HG02885 (cell line): ENCODE measurements at regions not wholly inside any gene's neighbourhood (a gene's known extent, or its start where the extent isn't known, plus 50 kb on each side); places are given as distances from the start of the nearest gene placed in this dataset.
"Not testable (repeated sequence)": the region's sequence is repeated elsewhere in the genome, so short reads cannot be mapped to it uniquely, and the experiment has no call there.

Experiments
- ATAC-seq: cut with Tn5 transposase; IDR thresholded peaks from one replicate; pipeline ENCODE4 v1.9.1; 2021; ENCODE audit warnings: mild to moderate bottlenecking; ENCODE audit not compliant: unreplicated experiment, poor library complexity

DNA sequence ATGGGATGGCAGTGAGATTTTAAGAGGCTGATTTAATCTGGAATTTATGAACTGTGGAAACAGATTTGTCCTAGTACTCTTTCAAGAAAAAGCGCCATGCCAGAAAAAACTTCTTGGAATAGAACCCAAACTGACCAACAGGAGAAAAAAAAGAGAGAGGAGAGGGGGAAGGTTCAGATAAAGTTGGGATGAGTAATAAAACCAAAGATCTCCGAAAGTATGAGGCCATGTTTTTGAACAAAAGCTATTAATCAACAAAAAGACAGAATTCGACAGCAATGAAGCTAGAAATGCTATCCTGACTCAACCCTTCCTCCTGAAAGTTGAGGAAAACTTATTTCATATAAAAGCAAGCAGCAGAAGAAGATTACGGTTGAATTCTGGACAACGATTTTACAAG, 135.5 kb downstream of the CEMIP2 start:
- no peak for ATAC-seq

GRCh38 chr9:71630377-71630995, 137.8 kb downstream of the CEMIP2 start:
- ATAC-seq = no peak

GRCh38 chr9:71629578-71630215, 138.6 kb downstream of the CEMIP2 start:
- ATAC-seq = no peak

- ATAC-seq = no peak
Measured at GRCh38 chr9:71628247-71628646, 140.1 kb downstream of the CEMIP2 start.

DNA sequence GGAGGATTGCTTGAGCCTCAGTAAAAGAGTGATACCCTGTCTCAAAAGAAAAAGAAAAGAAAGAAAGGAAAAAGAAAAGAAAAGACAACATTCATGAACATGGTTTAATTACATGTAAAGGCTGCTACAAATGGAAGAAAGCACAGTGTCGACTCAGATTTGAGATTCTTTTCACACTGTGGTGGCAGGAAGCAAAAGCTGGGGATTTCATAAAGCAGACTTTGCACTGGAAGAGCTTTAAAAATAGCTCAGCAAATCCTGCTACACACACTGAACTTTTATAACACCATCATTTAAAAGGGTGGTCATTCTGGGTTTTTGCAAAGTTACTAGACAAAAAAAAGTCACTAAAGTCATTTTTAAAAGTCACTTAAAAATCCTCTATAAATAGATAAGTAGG, 140.8 kb downstream of the CEMIP2 start:
- no peak for ATAC-seq

DNA sequence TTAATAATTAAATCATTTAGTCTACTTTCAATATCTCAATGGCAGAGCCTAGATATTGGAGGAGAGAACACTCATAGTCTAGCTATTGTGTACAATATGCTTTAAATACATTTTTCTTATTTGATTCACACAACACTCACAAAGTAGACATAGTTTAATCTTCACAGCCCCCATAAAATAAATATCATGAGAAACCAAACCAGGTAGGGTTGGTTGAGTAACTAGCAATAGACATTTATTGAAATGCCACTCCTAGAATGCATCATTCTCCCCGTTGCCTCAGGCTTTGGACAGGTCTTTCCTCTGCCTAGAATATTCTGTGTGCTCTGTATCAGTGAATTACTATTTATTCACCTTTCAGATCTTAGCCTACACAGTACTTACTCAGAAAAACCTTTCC, 141.9 kb downstream of the CEMIP2 start:
- no peak for ATAC-seq

GRCh38 chr9:71624728-71625127, 143.6 kb downstream of the CEMIP2 start:
- ATAC-seq = peak; percentile 51

DNA sequence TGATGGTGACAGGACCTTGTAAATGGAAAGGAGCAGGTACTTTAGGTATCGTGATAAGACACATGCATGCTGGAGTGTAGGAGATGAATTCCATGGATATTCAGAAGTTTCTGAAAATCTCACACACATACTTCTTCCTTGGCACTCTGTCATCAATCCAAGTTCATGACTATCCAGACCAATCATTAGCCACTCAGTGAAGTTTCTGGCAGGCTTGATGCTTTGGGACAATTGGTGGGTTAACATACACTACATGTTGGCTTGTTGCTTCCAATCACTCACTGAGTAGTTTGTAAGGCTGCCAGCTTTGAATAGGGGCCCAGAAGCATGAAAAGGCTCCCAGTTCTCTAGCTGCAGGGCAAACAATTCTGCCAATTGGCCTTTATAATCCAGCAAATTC, 147.6 kb downstream of the CEMIP2 start:
- ATAC-seq = no peak

DNA sequence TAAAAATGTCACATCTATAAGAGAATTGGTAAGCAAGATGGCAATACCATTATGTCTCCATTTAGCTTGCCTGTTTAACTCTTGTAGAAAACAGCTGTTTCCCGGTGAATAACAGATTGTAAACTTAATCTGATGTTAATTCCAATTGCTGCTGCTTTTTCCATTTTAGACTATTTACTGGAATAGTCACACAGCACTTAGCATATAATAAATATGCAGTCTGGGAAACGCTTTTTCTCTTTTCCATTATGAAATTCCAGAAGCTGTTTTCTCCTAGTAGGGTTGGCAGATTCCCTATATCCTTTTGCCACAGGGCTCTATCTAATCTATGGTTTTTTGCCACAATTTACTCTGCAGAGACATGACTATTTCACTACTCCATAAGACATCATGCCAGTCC, 148.0 kb downstream of the CEMIP2 start:
- no peak for ATAC-seq

- ATAC-seq = no peak
Measured at GRCh38 chr9:71619926-71620325, 148.4 kb downstream of the CEMIP2 start.

DNA sequence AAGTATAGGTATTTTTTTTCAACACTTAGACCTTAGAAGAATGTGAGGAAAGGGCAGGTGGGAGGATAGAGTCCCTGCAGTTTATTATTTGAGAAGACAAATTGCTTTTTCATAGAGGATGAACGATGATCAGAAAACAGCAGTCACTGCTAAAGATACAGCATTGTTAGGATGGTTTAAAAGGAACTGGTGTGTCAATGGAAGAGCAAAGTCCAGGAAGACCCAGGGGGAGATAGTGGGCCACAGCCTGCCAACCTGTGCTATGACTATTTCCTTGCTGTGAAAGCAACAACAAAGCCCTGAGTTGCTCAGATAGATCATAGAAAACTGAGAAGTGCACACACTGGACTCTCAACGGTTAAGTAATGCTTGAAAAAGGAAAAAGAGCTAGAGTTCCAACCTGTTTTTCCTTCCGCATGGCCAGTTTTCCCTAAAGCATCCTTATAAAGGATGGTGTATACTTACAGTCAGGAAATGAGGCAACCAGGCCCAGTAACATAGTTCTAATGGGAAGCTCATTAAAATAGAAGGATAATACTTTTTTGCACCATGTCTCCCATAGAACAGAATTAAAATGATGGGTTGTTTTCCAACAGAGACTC, 153.8 kb downstream of the CEMIP2 start:
- ATAC-seq = no peak

DNA sequence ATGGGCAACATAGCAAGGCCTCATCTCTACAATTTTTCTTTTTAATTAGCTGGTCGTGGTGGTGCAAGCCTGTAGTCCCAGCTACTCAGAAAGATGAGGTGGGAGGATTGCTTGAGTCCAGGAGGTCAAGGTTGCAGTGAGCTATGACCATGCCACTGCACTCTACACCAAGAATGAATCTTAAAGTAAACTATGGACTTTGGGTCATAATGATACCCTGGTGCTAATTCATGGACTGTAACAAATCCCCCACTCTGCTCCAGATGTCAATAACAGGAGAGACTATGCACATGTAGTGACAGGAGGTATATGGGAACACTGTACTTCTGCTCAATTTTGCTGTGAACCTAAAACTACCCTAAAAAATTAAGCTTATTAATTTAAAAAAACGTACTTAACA, 155.4 kb downstream of the CEMIP2 start:
- ATAC-seq = no peak

DNA sequence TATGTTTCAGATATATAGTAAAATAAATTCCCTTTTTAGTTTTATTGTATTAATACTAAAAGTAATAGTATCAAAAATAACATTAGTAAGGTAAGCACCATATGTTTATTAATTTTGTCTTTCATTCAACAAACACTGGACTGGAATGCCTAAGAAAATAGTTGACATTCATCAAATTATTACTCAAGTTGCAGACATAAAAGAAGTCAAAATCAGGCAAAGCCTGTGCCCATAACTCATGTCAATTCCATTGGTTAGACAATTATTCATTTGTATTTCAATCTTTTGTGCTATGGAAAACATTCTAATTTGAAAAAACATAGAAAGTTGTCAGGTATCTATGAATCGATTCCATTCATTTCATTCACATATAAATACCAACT, 158.9 kb downstream of the CEMIP2 start:
- ATAC-seq = no peak

DNA sequence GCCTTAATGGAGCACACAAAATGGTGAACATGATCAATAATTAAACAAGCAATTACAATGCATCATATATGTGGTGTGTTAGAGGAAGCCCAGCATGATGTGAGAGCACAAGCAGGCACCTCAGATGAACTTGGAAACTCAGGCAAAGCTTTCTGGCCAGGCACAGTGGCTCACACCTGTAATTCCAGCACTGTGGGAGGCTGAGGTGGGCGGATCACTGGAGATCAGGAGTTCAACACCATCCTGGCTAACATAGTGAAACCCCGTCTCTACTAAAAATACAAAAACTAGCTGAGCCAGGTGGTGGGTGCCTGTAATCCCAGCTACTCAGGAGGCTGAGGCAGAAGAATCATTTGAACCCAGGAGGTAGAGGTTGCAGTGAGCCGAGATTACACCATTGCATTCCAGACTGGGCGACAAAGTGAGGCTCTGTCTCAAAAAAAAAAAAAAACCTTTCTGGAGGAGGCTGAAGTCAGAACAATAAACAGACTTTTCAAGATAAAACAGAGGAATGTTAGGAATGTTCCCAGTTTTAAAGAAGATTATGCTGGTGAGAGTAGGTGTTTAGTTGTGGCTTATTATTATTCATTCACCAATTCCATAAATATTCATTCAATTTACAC, 159.4 kb downstream of the CEMIP2 start:
- ATAC-seq = no peak

GRCh38 chr9:71608021-71608420, 160.3 kb downstream of the CEMIP2 start:
- ATAC-seq = no peak

GRCh38 chr9:71607461-71607881, 160.8 kb downstream of the CEMIP2 start:
- no peak for ATAC-seq

GRCh38 chr9:71604197-71605063, 163.9 kb downstream of the CEMIP2 start:
- peak; percentile 93 for ATAC-seq

GRCh38 chr9:71602652-71603051, 165.7 kb downstream of the CEMIP2 start:
- no peak for ATAC-seq

DNA sequence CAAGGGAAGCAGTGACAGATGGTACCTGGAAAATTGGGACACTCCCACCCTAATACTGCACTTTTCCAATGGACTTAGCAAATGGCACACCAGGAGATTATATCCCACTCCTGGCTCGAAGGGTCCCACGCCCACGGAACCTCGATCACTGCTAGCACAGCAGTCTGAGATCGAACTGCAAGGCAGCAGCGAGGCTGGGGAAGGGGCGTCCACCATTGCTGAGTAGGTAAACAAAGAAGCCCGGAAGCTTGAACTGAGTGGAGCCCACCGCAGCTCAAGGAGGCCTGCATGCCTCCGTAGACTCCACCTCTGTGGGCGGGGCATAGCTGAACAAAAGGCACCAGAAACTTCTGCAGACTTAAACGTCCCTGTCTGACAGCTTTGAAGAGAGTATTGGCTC, 172.6 kb downstream of the CEMIP2 start:
- not testable (repeated sequence) for ATAC-seq

DNA sequence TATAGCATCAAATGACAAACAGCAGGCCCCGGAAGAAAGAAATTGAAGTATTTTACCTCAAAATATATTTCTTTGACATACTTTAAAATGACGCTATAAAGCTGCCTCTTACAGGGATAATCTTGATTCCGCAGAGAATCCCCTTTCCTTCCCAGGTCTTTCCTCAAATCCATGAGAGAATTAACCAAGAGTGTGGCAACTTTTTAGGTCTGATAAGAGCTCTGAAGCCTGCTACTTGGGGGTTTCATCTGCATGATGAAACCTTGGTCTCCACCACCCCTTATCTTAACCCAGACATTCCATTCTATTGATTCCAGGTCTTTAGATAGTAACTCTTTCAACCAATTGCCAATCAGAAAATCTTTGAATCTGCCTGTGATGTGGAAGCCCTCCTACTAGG, 173.8 kb downstream of the CEMIP2 start:
- no peak for ATAC-seq

DNA sequence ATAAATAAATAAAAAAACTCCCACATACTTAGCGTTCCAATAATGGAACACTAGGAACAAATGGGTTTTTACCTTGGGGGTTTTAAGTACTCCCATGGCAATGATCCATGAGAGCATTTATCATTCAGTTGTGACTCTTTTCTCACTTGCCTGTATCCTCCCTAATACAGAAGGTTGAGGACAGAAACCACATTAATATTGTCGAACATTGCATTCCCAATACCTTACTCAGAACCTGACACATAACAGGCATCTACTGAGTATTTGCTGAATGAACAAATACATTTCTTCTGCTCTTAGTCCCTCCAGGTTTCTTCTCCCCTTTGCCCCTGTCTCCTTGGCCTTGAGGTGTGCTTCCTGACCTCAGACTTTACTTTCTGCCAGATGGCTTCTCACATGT, 175.9 kb downstream of the CEMIP2 start:
- ATAC-seq = no peak
